Chondrocyte (in vitro differentiated cells): ENCODE measurements at regions not wholly inside any gene's neighbourhood (a gene's known extent, or its start where the extent isn't known, plus 50 kb on each side); places are given as distances from the start of the nearest gene placed in this dataset.

Experiments
- DNase-seq: peaks from one replicate; pipeline ENCODE4 v3.0.0; 2021; ENCODE audit warnings: mixed read lengths, low spot score
- H3K27ac Mint-ChIP-seq: one replicate; pipeline ENCODE4 v1.8.0; 2021; ENCODE audit warnings: mild to moderate bottlenecking, moderate library complexity, mixed read lengths; ENCODE audit not compliant: unreplicated experiment
- H3K27me3 Mint-ChIP-seq: 2 replicates; pipeline ENCODE4 v1.8.0; 2021; ENCODE audit warnings: low read depth, mixed read lengths
- H3K36me3 Mint-ChIP-seq: 2 replicates; pipeline ENCODE4 v1.8.0; 2021; ENCODE audit warnings: low read depth, mixed read lengths
- H3K4me1 Mint-ChIP-seq: 2 replicates; pipeline ENCODE4 v1.8.0; 2021; ENCODE audit warnings: low read depth, mild to moderate bottlenecking, mixed read lengths
- H3K4me3 Mint-ChIP-seq: one replicate; pipeline ENCODE4 v1.8.0; 2021; ENCODE audit warnings: mild to moderate bottlenecking, moderate library complexity, mixed read lengths; ENCODE audit not compliant: unreplicated experiment
- H3K9me3 Mint-ChIP-seq: 2 replicates; pipeline ENCODE4 v1.8.0; 2021; ENCODE audit warnings: low read depth, mixed read lengths
- CTCF ChIP-seq: fragments of 200-600 bp; sonication (generic); IDR thresholded peaks from 2 replicates; pipeline ENCODE4 v1.5.0; 2021; ENCODE audit warnings: antibody characterized with exemption, mild to moderate bottlenecking, moderate library complexity

- TF ChIP-seq CTCF, result no peak
- no peak overlapping the region for H3K4me3 Mint-ChIP-seq
- no peaks in the 10 kb centered on the region for H3K27me3 Mint-ChIP-seq
- H3K4me1 Mint-ChIP-seq, result no peaks in the 10 kb centered on the region
- H3K9me3 Mint-ChIP-seq, result no peaks in the 10 kb centered on the region
- no peak for DNase-seq
- H3K36me3 Mint-ChIP-seq, result no peaks in the 10 kb centered on the region
- H3K27ac Mint-ChIP-seq, result no peak overlapping the region
Observed at GRCh38 chr9:78970375-78970774, 601.4 kb upstream of the TLE4 start.

GRCh38 chr9:78971540-78971939 lies 600.2 kb upstream of the TLE4 start:
- no peak for TF ChIP-seq CTCF
- H3K4me1 Mint-ChIP-seq, result peaks cover 4% of the 10 kb centered on the region
- H3K27me3 Mint-ChIP-seq, result no peaks in the 10 kb centered on the region
- H3K36me3 Mint-ChIP-seq, result no peaks in the 10 kb centered on the region
- no peak overlapping the region for H3K4me3 Mint-ChIP-seq
- no peak overlapping the region for H3K27ac Mint-ChIP-seq
- H3K9me3 Mint-ChIP-seq, result no peaks in the 10 kb centered on the region
- no peak for DNase-seq

GRCh38 chr9:78972303-78972999 lies 599.3 kb upstream of the TLE4 start:
- no peaks in the 10 kb centered on the region for H3K36me3 Mint-ChIP-seq
- DNase-seq, result no peak
- H3K27ac Mint-ChIP-seq, result no peak overlapping the region
- H3K27me3 Mint-ChIP-seq, result no peaks in the 10 kb centered on the region
- no peak overlapping the region for H3K4me3 Mint-ChIP-seq
- H3K4me1 Mint-ChIP-seq, result peaks cover 4% of the 10 kb centered on the region
- no peaks in the 10 kb centered on the region for H3K9me3 Mint-ChIP-seq
- TF ChIP-seq CTCF, result no peak

- H3K27ac Mint-ChIP-seq, result no peak overlapping the region
- H3K27me3 Mint-ChIP-seq, result no peaks in the 10 kb centered on the region
- peaks cover 4% of the 10 kb centered on the region for H3K4me1 Mint-ChIP-seq
- no peaks in the 10 kb centered on the region for H3K36me3 Mint-ChIP-seq
- TF ChIP-seq CTCF, result no peak
- DNase-seq, result no peak
- H3K9me3 Mint-ChIP-seq, result no peaks in the 10 kb centered on the region
- H3K4me3 Mint-ChIP-seq, result no peak overlapping the region
Observed at GRCh38 chr9:78973907-78974306, 597.9 kb upstream of the TLE4 start.

- H3K27ac Mint-ChIP-seq, result no peak overlapping the region
Observed at GRCh38 chr9:78982849-78983248, 588.9 kb upstream of the TLE4 start.

More at GRCh38 chr9:78982849-78983248, 588.9 kb upstream of the TLE4 start:
- peaks cover 19% of the 10 kb centered on the region for H3K4me1 Mint-ChIP-seq
- no peak overlapping the region for H3K4me3 Mint-ChIP-seq
- H3K27me3 Mint-ChIP-seq, result no peaks in the 10 kb centered on the region
- no peak for DNase-seq
- no peaks in the 10 kb centered on the region for H3K36me3 Mint-ChIP-seq
- H3K9me3 Mint-ChIP-seq, result peaks cover 6% of the 10 kb centered on the region
- no peak for TF ChIP-seq CTCF
